Activated T-cell treated with anti-CD3 and anti-CD28 coated beads, Interleukin-2, amount 50 U/mL, for 48 hours (primary cell): ENCODE measurements at regions not wholly inside any gene's neighbourhood (a gene's known extent, or its start where the extent isn't known, plus 50 kb on each side); places are given as distances from the start of the nearest gene placed in this dataset.
"Not testable (repeated sequence)": the region's sequence is repeated elsewhere in the genome, so short reads cannot be mapped to it uniquely, and the experiment has no call there.

Experiments
- DNase-seq, 2 experiments: peaks; one replicate each; pipeline ENCODE4 v3.0.0-alpha.2; 2020

DNA sequence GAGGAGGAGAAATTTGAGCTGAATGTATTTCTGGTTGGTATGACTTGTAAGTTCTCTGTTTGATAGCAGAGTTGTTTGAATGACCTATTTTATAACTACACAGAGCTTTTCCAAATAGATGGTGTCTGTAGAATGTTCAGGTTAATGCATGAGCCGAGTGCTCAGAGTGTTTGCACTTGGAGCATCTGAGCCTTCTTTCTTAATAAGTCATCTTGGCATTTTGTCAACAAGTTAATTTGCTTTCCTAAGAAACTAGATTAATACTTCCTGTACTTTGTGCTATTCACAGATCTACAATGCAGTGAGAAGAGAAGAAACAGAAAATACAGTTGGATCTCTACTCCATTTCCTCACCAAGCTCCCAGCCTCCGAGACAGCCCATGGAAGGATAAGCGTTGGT is 138.2 kb downstream of the PLCE1 start:
- no peak for DNase-seq

GRCh38 chr10:94133239-94133638 is 139.5 kb downstream of the PLCE1 start:
- no peak for DNase-seq

DNA sequence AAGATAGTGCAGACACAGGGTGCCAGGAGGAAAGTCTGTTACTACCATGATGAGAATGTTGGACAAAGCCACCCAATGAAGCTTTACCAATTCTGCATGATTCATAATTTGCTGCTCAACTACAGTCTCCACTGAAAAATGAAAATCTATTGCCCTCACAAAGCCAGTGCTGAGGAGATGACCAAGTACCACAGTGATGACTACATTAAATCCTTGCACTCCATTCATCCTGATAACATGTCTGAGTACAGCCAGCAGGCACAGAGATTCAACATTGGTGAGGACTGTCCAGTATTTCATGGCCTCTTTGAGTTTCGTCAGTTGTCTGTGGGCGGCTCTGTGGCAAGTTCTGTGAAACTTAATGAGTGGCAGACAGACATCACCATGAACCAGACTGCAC is 144.0 kb downstream of the PLCE1 start:
- DNase-seq: no peak

DNA sequence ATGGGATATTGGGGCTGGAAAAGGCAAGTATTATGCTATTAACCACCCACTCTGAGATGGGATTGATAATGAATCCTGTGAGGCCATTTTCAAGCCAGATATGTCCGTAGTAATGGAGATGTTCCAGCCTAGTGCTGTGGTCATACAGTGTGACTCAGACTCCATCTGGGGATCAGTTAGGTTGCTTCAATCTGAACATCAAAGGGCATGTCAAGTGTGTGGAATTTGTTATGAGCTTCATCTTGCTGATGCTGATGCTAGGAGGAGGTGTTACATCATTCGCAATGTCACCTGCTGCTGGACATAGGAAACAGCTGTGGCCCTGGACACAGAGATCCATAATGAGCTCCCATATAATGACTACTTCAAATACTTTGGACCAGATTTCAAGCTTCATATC is 144.7 kb downstream of the PLCE1 start:
- no peak for DNase-seq

- no peak for DNase-seq
These were observed 149.5 kb downstream of the PLCE1 start for GRCh38 chr10:94143261-94143660.

DNA sequence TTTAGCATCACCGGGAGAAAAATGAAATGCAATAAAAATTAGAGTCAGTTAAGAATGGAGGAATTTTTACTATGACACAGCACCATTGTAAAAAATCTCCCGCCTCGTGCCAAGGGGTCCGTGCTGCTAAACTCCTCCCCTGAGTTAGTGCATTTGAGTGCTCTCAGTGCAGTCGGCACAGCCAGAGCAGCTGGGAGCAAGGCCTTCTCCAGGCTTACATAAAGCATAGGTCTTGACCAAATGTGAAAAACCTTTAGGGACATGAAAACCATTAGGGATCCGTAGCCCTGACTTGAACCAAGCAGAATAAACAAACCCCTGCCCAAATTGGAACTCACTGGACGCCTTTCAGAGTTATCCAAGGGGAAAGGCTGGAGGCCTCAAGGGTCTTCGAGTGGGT is 152.6 kb downstream of the PLCE1 start:
- no peak for DNase-seq

GRCh38 chr10:94146746-94147145 is 153.0 kb downstream of the PLCE1 start:
- no peak for DNase-seq

DNA sequence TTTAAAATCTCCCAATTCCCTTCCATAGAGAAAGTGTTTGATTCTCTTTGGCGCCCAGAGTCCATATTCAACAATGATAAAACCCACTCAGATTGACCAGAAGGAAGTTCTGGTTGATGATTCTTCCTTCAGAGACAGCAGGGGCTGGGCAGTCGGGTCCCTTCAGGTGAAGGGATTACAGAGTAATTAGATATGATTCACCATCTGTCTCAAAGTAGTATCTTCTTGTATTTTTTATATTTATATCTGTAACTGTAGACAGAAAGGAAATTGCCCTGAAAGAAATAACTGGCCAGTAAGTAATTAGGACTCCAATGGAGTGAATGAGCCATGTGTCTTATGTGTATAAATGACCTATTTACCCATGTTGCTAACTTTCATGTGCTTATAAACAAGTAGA is 156.0 kb downstream of the PLCE1 start:
- no peak for DNase-seq

- DNase-seq: no peak
These were observed 156.9 kb downstream of the PLCE1 start for GRCh38 chr10:94150541-94151184.

GRCh38 chr10:94155722-94156271 is 162.1 kb downstream of the PLCE1 start:
- no peak for DNase-seq

- DNase-seq: no peak
These were observed 162.7 kb downstream of the PLCE1 start for GRCh38 chr10:94156453-94156852.

GRCh38 chr10:94165158-94165611 is 171.5 kb downstream of the PLCE1 start:
- not testable (repeated sequence) for DNase-seq

- no peak for DNase-seq
These were observed 178.6 kb downstream of the PLCE1 start for GRCh38 chr10:94172332-94172731.

- DNase-seq: no peak
These were observed 179.9 kb downstream of the PLCE1 start for GRCh38 chr10:94173594-94173993.

DNA sequence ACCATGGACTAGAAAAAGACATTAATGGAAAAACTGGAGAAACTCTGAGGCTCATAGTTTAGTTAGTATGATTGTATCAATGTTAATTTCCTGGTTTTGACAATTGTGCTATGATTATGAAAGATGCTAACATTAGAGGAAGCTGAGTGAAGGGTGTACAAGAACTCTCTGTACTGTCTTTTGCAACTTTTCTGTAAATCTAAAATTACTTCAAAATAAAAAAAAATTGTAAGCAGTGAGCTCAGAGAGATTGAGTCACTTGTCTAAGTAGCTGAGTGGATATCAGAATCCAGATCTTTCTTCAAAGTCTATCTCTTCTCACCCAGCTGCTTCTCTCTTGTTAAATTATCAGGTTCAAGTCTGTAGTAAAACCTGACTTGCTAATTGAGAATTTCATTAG is 181.1 kb downstream of the PLCE1 start:
- no peak for DNase-seq

- no peak for DNase-seq
These were observed 184.1 kb downstream of the NOC3L start for GRCh38 chr10:94178475-94179253.

DNA sequence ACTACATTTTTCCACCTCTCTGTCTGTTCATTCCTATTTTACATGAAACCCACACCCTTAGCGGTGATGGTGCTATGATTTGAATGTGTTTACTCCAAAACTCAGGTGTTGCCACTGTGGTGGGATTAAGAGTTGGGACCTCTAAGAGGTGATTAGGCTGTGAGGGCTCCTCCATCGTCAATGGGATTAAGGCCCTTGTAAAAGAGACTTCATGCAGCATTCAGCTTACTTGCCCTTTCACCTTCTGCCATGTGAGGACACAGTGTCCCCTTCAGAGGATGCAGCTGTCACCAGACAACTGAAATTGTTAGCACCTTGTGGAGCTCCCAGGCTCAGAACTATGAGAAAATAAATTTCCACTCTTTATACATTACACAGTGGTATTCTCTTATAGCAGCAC is 182.2 kb downstream of the NOC3L start:
- DNase-seq: no peak

DNA sequence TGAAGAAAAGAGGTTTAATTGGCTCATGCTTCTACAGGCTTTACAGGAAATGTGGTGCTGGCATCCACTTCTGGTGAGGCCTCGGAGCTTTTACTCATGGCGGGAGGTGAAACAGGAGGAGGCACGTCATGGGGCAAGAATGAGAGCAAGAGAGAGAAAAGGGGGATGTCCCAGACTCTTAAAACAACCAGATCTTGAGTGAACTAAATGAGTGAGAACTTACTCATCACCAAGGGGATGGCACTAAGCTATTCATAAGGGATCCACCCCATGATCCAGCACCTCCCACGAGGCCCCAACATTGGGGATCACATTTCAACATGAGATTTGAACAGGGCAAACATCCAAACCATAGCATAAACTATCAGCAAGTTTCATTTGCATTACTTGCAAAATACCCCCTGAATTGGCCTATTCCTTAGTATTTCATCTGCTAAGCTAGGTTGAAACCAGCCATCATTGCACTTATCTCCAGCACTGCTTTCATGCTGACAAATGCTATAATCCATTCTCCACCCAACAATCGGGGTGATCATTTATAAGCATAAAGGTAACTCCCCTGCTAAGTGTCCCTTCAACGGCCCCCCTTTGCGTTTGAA is 179.0 kb downstream of the NOC3L start:
- peak; percentile 17 to 32 for DNase-seq

DNA sequence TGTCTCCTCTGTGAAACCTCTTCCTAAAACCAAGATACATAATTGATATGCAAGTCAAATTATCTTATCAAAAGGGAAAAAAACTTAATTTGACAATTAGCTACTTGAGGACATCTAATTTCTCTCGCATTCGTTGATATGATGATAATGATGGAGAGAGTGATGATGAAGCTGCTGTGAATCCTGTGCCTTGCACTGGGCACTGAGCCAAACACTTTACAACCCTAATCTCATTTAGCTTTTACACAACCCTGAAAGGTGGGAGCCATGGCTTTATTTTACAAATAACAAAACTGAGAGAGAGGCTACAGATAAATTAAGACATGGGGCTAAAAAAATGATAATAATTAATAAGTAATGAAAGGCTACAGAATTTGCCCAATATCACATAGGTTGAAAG is 176.0 kb downstream of the NOC3L start:
- no peak for DNase-seq

DNA sequence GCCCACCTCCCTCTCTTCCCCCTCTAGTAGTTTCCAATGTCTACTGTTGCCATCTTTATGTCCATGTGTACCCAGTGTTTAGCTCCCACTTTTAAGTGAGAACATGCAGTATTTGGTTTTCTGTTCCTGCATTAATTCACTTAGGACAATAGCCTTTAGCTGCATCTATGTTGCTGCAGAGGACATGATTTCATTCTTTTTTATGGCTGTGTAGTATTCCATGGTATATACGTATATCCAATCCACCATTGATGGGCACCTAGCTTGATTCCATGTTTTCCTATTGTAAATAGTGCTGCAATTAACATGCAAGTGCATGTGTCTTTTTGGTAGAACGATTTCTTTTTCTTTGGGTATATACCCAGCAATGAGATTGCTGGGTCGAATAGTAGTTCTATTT is 170.4 kb downstream of the NOC3L start:
- no peak for DNase-seq

- no peak for DNase-seq
These were observed 169.8 kb downstream of the NOC3L start for GRCh38 chr10:94192974-94193373.

DNA sequence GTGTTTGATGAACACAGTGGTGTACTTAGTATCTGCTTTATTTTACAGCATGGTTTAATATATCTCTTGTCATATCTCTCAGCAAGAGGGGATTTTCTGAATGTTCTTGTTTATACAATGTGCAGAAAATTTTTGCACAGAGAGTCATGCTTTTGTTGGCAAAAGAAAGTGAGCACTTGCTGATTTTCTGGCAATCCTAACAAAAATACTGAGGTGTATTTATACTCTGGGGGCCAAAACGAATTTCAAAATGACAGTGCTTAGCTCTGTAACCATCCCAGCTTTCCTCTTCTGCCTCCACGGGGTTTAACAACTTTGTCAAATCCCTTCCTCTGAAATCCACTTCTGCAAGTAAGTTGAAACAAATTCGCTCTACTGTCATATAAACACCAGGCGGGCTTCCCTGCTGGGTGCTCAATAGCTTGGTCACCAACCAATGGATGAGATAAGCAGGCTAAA is 169.2 kb downstream of the NOC3L start:
- DNase-seq: no peak

DNA sequence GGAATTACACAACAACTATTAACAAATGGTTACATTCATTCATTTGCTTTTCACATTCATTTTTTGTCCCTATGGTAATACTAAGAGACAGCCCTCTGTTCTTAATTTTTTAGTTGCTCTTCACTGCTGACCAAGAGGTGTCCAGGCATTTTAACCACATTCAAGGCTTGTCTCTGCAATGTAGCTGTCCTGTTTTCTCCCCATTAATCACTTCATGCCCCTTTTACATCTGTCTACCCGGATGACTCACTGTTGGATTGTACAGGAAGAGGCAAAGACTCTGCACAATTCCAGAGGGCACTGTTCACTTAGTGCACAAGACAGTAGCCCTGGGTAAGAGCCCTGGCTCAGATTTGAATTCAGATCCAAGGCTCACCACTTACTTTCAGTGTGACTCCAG is 168.5 kb downstream of the NOC3L start:
- no peak for DNase-seq

- DNase-seq: no peak
These were observed 165.5 kb downstream of the NOC3L start for GRCh38 chr10:94197241-94197640.
